Activated CD4-positive, alpha-beta T cell treated with anti-CD3 and anti-CD28 coated beads, Interleukin-2, amount 50 U/mL, for 24 hours (primary cell): ENCODE measurements at regions not wholly inside any gene's neighbourhood (a gene's known extent, or its start where the extent isn't known, plus 50 kb on each side); places are given as distances from the start of the nearest gene placed in this dataset.
"Not testable (repeated sequence)": the region's sequence is repeated elsewhere in the genome, so short reads cannot be mapped to it uniquely, and the experiment has no call there.

Experiments
- DNase-seq, 2 donors: peaks; one replicate each; pipeline ENCODE4 v3.0.0-alpha.2; 2020; ENCODE audit warnings: low read depth in 1 of 2, low spot score in 1 of 2

GRCh38 chr2:21833767-21834166, 710.0 kb downstream of the TDRD15 start:
- no peak for DNase-seq

DNA sequence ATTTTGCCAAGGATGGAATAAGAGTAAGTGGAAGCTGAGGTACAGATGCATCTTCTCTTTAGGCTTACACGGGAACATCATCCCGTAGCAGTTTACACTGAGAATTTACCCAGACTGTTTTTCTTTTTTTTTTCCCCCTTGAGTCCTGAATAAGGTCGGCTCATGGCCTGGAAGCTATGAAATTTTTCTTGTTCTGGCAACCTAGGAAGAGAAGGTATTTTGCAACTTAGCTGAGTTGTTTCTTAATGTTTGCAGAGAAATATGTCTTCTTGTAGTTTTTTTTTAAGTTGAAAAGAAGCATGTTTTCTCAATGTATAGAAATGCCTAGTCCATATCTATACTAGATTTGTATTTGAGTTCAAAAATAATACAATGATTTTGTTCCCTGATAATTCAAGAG, 712.5 kb downstream of the TDRD15 start:
- no peak for DNase-seq

DNA sequence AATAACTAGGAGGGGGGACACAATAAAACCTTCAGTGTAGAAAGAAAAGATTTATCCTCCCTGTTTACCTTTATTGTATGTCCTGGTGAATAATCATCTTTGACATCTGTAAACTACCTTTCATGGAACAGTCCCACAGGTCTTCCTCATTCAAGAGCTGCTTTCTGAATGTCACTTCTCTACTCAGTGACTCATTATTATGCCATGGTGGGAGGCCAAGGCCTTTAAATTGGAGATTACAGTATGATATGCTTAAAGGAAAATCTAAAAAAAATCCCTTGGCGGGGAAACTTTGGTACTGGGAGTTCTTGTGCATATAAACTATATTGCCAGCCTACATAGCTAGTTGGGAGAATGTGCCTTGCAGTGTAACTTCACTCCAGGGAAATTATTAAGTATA, 713.0 kb downstream of the TDRD15 start:
- no peak for DNase-seq

GRCh38 chr2:21837168-21837960, 713.6 kb downstream of the TDRD15 start:
- no peak for DNase-seq

DNA sequence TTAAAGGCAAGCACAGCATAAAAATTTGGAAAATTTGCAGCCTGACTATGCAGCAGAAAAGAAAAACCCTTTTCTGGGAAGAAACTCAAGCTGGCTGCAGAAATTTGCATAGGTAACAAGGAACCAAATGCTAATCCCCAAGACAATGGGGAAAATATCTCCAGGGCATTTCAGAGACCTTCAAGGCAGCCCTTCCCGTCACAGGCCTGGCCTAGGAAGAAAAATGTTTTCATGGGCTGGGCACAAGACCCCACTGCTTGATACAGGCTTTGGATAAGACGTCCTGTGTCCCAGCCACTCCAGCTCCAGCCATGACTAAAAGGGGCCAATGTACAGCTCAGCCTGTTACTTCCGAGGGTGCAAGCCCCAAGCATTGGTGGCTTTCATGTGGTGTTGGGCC, 717.6 kb downstream of the TDRD15 start:
- no peak for DNase-seq

GRCh38 chr2:21850367-21850766, 726.6 kb downstream of the TDRD15 start:
- not testable (repeated sequence) for DNase-seq

DNA sequence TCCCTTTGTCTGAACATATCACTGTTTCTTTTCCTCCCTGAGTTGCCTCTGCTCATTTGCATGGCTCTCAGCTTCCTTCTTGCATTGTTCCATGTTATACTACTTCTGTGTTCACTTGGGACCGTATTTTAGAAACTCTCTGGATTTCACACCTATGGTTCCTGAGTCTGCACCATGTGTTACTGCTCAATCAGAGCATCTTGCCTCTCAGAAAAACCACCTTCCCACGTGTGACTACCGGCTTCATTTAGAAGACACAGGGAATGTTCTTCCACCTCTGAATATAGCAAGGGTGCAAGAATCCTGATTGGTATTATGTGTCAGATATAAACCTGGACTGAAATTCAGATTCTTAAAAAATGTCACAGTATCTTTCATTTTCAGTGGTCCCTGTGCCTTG, 731.2 kb downstream of the TDRD15 start:
- no peak for DNase-seq

- no peak for DNase-seq
These were observed 732.9 kb downstream of the TDRD15 start for GRCh38 chr2:21856708-21857107.

DNA sequence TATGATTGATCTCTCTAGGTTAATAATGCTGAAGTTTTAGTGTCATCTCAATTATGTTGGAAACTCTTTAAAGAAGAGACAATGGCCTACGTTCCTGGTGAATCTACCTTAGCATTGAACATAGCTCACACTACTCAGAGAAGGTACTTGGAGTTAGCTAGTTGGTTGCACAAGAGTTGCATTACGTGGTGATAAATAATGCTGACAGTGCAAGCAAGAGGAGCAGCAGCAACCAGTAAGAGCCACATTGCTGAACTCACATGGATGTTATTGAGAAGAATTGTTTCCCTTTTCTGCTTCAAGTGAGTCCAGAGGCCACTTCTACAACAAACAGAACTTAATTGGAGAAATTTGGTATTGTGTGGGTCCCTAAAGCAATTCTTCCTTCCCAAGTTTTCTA, 737.1 kb downstream of the TDRD15 start:
- DNase-seq, result no peak

DNA sequence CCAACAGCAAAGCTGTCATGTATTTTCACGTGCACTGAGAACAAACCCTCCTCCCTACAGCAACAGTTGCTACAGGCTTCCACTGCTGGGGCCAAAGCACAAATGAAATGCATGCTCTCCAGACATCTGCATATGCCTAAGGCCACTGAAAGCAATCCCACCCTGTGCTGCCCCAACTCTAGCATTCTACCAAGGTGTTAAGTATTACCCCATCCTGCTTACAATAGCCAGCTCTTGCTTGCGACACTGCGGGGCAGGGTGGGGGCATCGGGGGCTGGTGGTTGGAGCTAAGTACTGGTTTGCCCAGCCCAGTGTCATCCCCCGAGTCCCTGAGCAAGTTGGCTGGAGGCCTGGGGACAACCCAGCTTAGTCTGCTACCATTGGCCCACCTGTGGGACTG, 742.5 kb downstream of the TDRD15 start:
- no peak for DNase-seq

GRCh38 chr2:21887881-21888280, 764.1 kb downstream of the TDRD15 start:
- DNase-seq, result no peak

DNA sequence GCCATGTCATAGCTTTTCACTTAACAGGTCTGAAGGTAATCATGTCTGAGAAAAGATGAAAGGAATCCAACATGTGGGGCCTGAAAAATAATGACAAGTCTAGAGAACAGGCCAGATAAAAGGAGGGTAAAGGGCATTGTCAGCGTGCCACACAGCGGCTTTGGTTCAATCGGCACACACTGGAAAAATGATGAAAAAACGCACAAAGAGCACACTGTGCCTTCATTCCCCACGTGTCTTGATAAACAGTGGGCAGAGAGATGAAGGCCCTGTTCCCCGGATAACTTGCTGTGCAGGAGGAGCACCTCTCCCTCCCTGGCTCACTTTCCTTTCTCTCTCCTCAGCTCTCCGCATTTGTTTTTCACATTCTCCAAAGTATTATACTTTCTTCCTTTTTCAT, 766.3 kb downstream of the TDRD15 start:
- DNase-seq, result no peak

- DNase-seq, result no peak
These were observed 766.9 kb downstream of the TDRD15 start for GRCh38 chr2:21890716-21891115.

GRCh38 chr2:21891191-21891590, 767.4 kb downstream of the TDRD15 start:
- no peak for DNase-seq

DNA sequence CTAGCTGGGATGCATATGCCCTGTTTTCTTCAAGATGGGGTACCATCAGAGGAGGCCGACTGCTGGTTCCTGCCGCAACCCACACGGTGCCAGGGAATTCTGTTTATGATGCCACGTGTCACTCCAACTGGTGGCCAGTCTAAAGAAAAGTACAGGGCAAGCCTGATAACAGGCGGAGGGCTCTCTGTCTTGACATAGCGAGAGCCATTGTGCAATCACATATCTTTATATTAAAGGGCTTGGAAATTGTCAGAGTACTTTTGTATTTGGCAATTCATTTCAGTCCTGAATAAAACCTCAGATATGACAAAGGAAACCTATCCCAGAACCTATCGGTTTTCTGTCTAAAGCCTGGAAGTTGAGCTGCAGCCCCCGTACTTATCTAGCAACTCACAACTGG, 768.4 kb downstream of the TDRD15 start:
- no peak for DNase-seq

GRCh38 chr2:21895200-21895599, 771.4 kb downstream of the TDRD15 start:
- DNase-seq, result no peak

- DNase-seq, result not testable (repeated sequence)
These were observed 785.1 kb downstream of the TDRD15 start for GRCh38 chr2:21908712-21909380.

- DNase-seq, result no peak
These were observed 787.2 kb downstream of the TDRD15 start for GRCh38 chr2:21910832-21911507.

- no peak for DNase-seq
These were observed 788.6 kb downstream of the TDRD15 start for GRCh38 chr2:21912405-21912804.

DNA sequence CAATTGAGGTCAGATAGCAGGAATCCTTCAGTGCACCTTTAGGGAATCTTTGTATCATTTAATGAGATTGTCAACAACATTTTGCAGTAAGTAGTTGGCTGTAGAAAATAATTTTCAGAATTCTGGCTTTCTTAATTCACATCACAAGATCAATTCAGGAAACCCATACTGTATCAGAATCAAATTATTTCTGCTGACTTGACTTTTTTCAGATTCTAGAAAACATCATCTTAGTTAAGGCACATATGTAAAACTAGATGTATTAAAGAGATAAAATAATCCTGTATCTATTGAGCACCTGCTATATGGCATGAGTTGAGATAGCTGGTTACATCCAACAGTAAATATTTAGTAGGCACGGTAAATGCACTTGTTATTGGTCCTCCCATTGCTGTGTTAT, 791.4 kb downstream of the TDRD15 start:
- DNase-seq, result no peak

DNA sequence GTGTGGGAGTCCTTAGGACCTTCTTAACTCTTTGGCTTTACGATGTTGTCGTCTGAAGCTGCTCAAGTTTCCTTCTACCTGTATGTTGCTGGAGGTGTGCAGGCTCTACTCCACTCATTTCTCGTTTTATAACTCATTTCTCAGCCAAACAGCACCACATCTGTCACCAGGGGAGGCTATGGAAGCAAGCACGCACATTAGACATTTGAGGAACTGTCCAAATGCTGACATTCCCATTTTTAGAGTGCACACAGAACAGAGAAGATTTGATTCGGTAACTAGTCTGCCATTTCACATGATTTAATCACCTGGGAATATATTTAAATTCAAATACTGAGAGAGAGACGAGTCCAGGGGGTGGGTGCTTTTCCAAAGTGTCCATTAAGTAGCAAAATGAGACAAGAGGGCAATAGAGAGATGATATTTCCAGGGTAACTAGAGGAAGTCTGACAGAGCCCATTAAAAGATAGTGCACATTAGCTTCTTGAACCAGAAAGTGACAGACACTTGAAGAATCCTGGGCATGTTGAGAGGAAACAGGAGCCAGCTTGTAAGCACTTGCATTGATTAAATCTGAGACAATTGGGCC, 793.3 kb downstream of the TDRD15 start:
- no peak for DNase-seq

GRCh38 chr2:21920721-21921120, 797.0 kb downstream of the TDRD15 start:
- DNase-seq, result no peak
